Activated CD4-positive, alpha-beta T cell treated with anti-CD3 and anti-CD28 coated beads for 24 hours (primary cell): ENCODE measurements at regions not wholly inside any gene's neighbourhood (a gene's known extent, or its start where the extent isn't known, plus 50 kb on each side); places are given as distances from the start of the nearest gene placed in this dataset.

Experiments
- DNase-seq, 2 donors: peaks; one replicate each; pipeline ENCODE4 v3.0.0-alpha.2; 2020; ENCODE audit warnings: low read depth in 2 of 2

GRCh38 chr3:124669470-124669869 is 60.8 kb upstream of the UMPS start:
- no peak for DNase-seq

GRCh38 chr3:124671106-124671505 is 59.1 kb upstream of the UMPS start:
- DNase-seq, result no peak

- DNase-seq, result no peak
These were observed 55.9 kb upstream of the UMPS start for GRCh38 chr3:124674336-124674735.

GRCh38 chr3:124676236-124676635 is 54.0 kb upstream of the UMPS start:
- no peak for DNase-seq

- DNase-seq, result no peak
These were observed 51.1 kb upstream of the UMPS start for GRCh38 chr3:124679048-124679638.
